ENCODE measurements at regions not wholly inside any gene's neighbourhood (a gene's known extent, or its start where the extent isn't known, plus 50 kb on each side); places are given as distances from the start of the nearest gene placed in this dataset.

DNA sequence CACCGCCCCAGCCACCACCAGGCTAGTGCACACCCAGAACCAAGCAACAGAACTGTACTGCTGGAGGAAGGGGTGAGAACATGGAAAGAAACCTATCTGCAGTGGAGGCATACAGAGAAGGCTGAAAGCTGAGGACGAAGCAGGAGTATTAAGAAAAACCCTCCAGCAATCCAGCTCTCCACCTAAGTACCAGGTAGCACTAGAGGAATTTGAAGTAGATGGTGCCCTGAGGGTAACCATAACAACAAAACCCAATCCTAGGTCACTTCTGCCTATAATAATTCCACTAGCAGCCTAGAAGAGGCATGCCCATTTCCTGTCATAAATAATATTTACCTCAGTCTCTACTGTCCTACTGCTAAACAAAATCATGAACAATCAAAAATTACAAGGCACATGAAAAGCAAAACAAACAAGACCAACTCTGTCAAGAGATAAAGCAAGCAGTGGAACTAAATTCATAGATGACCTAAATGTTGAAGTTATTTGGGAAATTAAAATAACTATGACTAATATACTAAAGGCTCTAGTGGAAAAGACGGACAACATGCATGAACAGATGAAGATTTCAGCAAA lies 51.1 kb downstream of the HYCC1 start:
- no peak for DNase-seq

DNA sequence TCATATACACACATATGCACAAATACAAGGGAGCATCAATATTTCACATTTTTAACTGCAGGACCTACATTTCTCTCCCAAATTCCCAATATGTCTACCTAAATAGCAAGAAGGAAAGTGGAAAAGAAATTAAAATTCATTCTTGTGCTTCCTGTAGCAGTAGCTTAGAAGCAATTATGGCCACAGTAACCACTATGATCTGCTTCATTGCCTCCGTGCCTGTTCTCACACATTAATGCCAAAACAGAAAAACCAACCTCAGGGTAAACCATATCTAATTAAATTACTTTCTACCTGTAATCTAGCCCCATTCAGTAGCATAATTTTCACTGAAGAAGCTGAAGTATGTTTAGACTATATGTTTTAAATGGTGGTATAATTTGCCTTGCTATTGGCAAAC lies 55.2 kb downstream of the HYCC1 start:
- DNase-seq: no peak

DNA sequence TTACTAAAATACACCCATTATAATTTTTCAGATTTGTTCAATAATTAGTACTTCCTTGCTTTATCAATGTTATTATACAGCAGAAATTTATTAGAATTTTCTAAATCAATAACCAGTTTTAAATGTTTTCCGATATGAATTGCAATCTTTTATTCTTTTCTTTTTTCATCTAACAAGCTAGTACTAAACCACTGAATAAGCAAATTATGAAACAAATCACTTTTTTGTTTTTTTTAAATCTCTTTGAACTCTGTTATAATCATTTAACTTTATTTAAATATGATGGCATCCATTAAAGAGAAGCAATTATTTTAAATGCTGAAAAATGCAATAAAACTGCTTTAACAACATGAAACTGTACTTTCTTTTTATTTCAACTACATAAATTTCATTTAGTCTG lies 59.7 kb downstream of the HYCC1 start:
- no peak for DNase-seq

DNA sequence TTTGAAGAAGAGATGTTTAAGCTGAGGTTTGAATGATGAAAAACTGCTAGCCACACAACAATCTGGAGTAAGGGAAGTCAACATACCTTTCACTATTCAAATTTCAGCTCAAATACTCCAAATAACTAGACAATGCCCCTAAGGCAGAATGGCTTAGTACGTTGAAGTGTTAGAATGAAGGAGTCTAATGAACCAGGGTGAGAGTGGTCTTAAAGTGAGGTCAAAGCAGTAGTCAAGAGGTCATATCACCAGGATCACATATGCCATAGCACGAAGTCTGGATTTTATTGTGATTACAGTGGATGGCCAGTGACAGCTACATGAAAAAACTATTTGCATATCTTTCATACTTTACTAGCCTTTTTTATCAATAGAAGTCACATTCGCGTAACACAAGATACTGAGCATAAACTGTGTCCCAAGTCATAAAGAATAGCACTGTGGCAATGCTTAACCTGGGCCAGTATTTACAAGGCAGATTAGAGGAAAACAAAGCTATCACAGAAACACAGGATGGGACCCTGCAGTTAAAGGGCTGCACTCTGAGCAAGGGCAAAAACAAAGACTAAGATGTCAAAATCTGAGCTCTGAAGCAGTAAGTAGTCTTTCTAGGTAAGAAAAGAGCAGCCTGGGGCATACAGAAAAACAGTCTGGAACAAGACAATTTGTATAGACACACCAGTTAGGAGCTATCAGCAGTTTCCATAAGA lies 61.5 kb downstream of the HYCC1 start:
- no peak for DNase-seq

DNA sequence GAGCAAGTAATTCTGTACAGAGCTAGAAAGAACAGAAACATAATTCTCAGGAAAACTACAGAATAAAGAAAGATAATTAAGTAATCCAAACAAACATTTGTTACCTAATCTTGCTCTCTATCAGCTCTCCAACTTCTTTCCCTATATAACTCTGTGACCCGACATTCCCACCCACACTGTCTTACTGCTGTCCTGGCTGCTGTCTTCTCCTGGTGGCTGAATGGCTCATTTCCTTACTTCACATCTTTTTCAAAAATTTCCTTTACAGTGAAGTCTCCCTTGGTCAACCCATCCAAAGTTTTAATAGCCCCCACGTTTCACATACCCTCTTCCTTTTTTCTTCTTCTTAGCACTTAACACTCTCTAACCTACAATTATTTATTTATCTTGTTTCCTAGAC lies 64.0 kb downstream of the HYCC1 start:
- no peak for DNase-seq

DNA sequence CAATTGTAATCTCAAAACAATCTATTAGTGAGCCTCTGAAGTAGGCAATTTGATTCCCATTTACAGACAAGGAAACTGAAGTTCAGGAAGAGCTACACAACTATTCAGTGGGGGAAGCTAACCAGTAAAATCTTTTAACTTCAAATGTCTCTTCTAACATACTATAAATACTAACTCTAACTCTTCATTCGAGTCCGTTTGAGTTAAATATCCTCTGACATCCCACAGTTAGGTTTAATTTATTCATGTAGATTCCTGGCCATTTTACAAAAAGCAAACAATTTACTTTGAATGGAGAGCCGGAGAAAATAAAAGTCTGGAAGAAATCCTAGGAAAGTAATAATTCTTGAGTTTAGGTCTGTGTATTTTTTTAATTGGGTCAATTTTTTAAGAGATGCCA lies 64.7 kb downstream of the HYCC1 start:
- no peak for DNase-seq

DNA sequence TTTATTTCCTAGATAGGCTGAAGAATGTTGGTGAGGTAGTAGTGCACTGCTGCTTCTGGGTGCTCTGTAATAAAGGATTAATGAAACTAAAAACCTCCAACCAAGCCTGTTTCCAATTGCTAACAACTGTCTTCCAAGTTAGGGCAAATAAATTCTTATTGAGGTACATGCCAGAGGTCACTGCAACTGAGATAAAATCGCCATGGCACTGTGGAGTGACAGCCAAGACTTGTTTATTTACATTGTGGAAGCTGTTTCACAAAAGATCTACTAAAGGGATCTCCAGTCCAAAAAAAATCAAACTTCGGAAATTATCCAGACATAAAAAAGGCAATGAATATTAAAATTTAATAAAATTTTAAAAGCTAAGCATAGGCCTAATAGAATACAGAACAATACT lies 65.2 kb downstream of the HYCC1 start:
- DNase-seq: no peak

DNA sequence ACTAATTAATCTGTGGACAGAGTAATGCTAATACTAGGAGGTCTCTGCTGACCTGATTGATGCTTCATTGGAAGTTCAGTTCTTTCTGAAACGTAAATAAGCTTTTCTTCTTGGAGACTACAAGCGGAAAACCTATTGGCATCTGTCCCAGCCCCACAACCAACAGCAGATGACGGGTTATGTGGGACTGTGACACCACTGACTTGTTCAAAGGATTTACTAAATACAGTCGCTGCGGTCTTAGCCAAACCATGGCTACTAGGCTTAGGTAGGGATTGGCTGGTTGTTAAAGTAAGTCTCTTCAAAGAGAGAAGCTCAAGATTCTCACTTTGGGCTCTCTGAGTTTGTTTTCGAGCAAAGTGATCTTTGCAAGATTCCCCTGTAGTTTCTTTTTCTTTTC lies 68.3 kb downstream of the HYCC1 start:
- DNase-seq: peak; percentile 13

DNA sequence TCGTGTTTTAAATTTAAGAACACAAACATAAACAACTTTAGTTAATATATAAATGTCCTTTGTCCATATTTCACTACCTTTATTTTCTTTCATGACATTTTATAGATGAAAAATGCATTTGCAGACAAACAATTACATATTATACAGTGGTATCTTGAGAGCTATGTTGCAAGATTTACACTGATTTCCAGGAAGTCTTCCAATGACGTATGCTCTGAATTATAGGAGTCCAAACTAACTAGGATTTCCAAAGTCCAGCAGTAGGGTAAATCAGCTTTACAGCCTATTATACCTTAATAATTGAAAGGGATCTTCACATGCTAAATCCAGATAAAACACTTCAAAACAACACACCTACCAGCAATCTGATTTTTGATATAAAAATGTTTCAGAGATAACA lies 69.4 kb downstream of the HYCC1 start:
- DNase-seq: peak; percentile 18

DNA sequence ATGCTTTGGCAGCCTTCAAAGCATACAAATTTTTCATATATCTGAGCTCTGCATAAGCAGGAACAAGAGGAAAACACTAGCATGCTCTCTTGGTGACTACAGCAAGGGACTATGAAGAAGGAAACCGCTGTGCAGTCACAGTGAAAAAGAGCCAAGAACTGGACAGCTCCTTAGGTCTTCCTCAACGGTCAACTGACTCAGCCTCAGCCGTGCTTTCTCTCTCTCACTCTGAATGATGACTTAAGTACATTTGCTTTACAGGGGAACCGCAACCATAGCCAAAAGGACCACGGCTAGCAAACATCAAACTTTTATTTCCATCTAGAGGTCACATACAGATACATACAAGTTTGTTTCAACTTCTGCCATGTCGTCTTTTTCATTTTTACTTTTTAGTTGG lies 69.9 kb downstream of the HYCC1 start:
- peak; percentile 72 for DNase-seq

DNA sequence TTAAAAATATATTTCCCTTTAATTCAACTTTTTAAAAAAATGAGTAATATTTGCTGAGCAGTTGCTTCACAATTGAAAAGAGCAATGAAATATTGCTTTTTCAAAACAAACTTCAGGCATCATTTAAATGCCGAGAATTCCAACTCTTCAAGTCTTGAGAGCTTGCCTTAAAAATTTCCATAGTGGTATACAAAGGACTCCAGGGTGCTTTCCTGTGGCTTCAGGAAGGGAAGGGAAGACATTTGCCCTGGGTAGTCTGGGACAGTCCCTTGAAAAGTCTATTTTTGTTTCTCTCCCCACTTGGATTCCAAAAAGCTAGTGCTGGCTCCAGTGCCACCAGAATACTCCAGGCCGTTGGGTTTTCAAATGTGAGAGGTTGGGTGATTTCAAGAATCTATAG lies 71.7 kb downstream of the HYCC1 start:
- DNase-seq: no peak

DNA sequence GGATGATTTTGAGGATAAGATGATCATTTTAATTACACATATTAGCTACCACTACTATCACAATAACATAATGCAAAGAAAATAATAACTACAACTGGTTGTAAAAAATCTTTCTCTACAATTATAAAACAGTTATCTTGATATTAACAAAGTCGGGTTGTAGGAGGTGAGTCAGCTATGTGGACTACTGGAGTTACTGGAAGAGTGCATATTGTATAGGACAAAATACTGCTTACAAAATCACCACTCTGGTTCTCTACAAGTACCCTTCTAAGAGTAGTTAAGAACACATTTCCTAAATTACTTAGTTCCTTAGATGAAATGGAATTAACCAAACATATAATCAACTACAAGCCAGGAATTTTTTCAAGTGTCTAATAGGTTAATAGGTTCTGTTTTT lies 74.1 kb downstream of the HYCC1 start:
- no peak for DNase-seq

DNA sequence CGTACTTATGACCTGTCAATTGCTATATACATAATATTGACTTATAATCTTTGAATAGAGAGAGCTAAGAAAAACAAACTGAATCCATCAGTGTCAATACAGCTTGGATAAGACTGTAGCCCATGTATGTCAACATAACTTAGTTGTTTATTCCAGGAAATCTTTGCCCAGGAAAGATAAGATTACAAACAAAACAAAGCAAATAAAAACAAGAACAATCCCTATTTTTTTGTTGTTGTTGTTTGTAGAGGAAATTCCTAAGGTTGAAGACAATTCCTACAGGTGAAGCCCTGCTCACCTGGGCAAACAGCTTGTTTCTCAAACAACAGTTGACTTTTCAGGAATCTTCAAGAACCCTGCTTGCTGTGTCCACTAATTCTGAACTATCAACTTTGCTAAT lies 76.0 kb downstream of the HYCC1 start:
- DNase-seq: no peak

DNA sequence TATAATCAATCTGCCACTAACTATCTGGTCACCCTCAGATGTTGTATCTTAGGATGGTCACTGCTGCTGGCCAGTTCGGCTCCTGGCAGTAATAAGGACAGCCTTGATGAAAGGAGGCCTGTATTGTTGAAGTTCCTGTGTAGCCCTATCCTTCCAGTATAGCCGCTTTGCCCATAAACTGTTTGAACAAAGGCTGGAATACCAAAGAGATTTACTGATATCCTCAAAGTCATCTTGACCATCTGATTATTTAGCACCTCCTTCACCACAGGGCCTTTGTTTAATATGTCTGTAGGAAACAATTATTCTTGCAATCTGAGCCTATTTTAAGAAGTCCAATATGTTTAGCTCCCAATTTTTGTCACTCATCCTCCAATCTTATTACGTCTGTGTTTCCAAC lies 77.7 kb downstream of the HYCC1 start:
- no peak for DNase-seq

DNA sequence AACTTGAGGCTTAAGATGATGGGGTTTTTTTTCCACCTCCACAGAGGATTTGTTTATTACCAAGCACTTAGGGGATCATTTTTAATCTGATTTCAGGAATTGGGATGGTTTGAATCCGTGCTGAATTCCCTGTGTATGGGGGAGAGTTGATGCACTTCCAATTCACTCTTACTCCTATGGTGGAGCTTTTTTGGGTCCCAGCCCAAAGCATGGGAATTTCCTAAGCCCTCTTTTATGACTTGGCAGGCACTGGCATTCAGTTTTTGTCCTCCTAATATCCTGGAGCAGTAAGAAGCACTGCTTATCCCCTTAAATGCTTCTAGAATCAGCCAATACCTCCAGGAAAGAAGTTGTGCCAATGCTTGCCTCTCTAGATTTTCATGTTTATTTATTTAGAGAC lies 78.7 kb downstream of the HYCC1 start:
- peak; percentile 15 for DNase-seq

DNA sequence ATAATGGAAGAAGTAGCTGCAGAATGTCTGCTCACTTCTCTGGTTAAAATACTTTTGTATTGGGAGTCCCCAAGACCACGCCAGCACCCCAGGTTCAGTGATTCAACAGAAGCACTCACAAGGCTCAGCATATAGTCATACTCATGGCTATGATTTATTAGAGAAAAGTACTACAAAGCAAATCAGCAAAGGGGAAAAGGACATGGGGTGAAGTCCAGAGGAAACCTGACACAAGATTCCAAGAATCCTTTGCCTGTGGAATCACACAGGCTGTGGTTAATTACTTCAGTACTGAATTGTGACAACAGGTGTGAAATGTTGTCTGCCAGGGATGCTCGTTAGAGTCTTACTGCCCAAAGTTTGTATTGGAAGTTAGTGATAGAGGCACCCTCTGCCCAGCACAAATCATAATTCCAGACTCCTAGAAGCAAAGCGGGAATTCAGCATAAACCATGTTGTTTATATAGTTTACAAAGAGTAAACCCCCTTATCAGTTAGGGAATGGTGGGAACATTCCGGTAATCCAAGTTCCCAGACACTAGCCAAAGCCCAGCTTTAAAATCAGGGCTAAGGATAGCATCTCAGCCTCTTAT lies 79.4 kb downstream of the HYCC1 start:
- no peak for DNase-seq

DNA sequence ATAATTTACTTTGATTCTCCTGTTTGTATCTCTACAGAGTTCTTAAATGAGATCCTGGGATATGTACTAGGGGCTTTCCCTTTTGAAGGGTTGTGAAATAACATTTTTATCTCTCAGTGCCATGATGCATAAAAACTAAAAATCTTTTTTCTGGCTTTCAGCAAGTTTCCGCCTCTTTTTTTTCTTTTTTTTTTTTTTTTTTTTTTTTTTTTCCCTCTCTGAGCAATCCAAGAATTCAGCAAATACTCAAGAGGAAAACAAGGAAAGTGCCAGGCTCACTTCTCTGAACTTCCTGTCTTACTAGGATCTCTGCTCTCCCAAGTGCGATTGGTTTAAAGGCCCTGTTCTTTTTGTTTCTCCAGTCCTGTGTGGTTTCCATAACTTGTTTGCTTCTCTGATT lies 79.9 kb downstream of the HYCC1 start:
- DNase-seq: no peak

DNA sequence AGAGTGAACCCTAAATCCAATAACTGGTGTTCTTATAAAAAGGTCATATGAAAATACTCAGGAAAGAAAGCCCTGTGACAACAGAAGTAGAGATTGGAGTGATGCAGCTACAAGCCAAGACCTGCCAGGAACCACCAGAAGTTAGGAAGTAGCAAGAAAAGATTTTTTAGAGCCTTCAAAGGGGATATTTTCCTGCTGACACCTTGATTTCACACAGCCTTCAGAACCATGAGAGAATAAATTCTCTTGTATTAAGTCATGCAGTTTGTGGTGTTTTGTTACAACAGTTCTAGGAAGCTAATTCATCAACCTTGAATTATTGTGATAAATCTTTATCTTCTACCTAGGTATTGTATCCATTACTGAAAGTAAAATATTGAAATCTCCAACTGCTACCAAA lies 81.0 kb downstream of the HYCC1 start:
- no peak for DNase-seq

DNA sequence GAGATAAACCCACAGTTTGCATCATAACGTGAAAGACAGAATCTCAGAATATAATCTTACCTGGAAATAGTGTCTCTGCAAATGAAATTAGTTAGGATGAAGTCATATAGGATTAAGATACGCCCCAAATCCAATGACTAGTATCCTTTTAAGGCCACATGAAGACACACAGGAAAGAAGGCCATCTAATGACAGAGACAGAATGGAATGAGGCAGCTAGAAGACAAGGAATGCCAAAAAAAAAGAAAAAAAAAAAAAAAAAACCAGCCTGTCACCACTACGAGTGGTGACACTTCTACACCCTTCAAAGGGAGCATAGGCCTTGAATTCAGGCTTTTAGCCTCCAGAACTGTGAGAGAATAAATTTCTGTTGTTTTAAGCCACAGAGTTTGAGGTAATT lies 82.9 kb downstream of the HYCC1 start:
- DNase-seq: no peak

DNA sequence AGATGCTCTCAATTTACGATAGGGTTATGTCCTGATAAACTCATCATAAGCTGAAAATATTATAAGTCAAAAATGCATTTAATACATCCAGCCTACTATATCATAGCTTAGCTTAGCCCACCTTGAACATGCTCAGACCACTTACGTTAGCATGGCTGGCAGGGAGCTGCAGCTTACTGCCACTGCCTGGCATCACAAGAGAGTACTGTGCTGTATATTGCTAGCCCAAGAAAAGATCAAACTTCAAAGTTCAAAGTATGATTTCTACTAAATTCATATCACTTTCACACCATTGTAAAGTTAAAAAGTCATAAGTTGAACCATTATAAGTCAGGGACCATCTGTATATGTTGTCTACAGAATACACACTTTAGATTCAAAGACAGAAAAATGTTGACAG lies 91.6 kb downstream of the HYCC1 start:
- no peak for DNase-seq

DNA sequence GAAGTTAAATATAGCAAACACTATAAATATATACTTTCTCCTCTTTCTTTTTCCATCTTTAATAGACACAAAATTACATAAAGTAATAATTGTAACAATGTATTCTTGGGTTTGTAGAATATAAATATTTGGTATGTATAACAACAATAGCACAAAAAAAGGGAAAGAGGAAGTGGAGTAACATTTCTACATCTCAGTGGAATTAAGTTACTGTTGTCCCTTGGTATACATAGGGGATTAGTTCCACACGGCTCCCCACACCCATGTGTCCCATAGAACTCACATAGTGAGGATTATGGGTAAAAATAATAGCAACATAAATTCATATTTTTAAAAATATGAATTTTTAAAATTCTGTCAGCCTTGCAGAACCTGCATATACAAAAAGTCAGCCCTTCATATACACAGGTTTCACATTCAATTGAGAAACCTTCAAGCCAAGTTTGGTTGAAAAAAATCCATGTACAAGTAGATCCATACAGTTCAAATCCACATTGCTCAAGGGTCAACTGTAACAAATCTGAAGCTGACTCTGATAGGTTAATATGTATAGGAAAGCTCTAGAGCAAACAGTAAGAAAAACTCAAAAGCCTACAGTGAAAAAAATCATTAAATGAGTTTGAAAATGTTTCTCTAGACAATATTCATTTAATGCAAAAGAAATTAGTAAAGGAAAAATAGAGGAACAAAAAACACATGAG lies 92.4 kb downstream of the HYCC1 start:
- DNase-seq: no peak

DNA sequence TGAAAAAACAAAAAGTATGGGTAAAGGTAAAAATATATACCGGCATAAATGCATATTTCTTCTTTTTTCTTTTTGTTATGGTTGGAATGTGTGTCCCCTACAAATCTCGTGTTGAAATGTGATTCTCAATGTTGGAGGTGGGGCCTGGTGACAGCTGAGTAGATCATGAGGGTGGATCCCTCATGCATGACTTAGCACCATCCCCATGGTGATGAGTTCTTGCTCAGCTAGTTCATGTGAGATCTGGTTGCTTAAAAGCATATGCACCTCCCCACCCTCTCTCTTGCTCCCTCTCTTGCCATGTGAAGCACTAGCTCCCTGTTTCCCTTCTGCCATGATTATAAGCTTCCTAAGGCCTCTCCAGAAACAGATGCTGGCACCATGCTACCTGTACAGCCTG lies 93.3 kb downstream of the HYCC1 start:
- no peak for DNase-seq

DNA sequence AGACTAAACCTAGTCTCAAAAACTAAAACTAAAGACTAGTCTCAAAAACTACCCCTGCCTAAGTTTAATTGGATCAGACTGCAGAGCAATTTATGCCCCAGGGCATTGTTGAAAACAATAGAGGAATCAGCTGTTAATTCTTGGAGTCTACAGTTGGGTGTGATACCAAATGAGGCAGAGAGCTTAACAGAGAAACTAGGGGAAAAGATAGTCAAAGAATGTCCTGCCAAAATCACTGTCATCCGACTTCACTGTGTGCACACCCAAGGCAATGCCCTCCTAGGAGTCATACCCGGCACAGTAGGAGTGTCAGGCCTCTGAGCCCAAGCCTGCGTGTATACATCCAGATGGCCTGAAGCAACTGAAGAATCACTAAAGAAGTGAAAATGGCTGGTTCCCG lies 90.5 kb upstream of the TOMM7 start:
- no peak for DNase-seq

DNA sequence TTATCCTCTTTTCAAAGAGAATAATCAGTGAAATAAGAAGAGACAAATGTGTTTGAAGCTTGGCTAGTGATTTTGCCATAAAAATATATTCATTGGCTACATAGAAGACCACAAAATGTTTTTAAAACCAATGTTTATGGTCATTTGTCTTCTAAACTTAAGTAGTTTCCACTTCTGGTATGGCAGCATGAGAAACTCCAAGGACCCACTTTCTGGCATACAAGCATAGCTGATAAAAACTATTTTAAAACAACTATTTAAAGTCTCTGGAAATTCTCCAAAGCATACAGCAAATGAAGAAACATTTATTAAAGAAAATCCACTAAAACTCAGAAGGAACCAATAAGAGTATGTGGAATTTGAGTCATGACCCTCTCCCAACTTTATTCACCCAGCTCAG lies 89.2 kb upstream of the TOMM7 start:
- no peak for DNase-seq
